HEK293 (cell line): ENCODE measurements at regions not wholly inside any gene's neighbourhood (a gene's known extent, or its start where the extent isn't known, plus 50 kb on each side); places are given as distances from the start of the nearest gene placed in this dataset.

Source experiments
- BCL11A ChIP-seq: fragments of 450-650 bp; formaldehyde crosslinking; IDR thresholded peaks from 2 replicates; pipeline ENCODE4 v1.5.1; 2016; ENCODE audit warnings: low read depth, missing biosample characterization, missing genetic modification characterization
- GLIS2 ChIP-seq: fragments of 450-650 bp; formaldehyde crosslinking; IDR thresholded peaks from 2 replicates; pipeline ENCODE4 v1.5.1; 2016; ENCODE audit warnings: missing biosample characterization, missing genetic modification characterization
- KLF9 ChIP-seq: fragments of 450-650 bp; formaldehyde crosslinking; IDR thresholded peaks from 2 replicates; pipeline ENCODE4 v1.5.1; 2016; ENCODE audit warnings: missing biosample characterization, missing genetic modification characterization, low read depth
- MEIS1 ChIP-seq: sonication (generic); formaldehyde crosslinking; IDR thresholded peaks from 2 replicates; pipeline ENCODE4 v1.8.1; 2022; ENCODE audit warnings: missing genetic modification reagents, mild to moderate bottlenecking, borderline replicate concordance
- TCF7L2 ChIP-seq: IDR thresholded peaks from 2 replicates; pipeline ENCODE4 v1.6.1; 2011; ENCODE audit warnings: low read depth, mild to moderate bottlenecking, inconsistent platforms, low read length, moderate library complexity, borderline replicate concordance
- ZFP3 ChIP-seq: fragments of 450-650 bp; formaldehyde crosslinking; IDR thresholded peaks from 2 replicates; pipeline ENCODE4 v1.5.1; 2016; ENCODE audit warnings: low read depth, missing biosample characterization, missing genetic modification characterization
- ZNF121 ChIP-seq: fragments of 450-650 bp; formaldehyde crosslinking; IDR thresholded peaks from 2 replicates; pipeline ENCODE4 v1.5.1; 2016; ENCODE audit warnings: missing biosample characterization, missing genetic modification characterization
- ZNF2 ChIP-seq: fragments of 450-650 bp; formaldehyde crosslinking; IDR thresholded peaks from 2 replicates; pipeline ENCODE4 v1.5.1; 2016; ENCODE audit warnings: missing biosample characterization, missing genetic modification characterization
- ZNF311 ChIP-seq: fragments of 450-650 bp; formaldehyde crosslinking; IDR thresholded peaks from 2 replicates; pipeline ENCODE4 v1.5.1; 2017; ENCODE audit warnings: missing biosample characterization, missing genetic modification characterization, borderline replicate concordance
- TF ChIP-seq, protein P1 (sequence below): fragments of 450-650 bp; formaldehyde crosslinking; IDR thresholded peaks from 2 replicates; pipeline ENCODE4 v1.5.1; 2016; ENCODE audit warnings: missing biosample characterization, missing genetic modification characterization

DNA sequence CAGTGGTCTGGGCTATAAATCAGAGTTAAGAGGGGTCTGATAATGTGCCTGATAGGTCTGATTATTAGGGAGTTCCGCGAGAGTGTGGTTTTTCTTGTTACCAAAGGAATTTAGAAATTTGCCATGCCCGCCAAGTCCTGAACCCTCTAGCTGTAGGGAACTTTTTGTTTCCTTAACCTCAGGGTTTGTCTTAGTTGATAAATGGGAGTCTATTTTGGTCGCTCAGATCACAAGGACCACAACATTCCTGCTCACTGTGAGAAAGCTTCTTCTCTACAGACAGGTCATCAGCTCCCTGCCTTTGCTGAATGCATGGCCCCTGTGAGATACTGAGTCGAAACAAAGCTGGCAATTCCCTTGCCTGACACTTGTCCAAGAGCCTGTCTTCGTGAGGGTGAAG lies 497.8 kb downstream of the HS3ST4 start:
- TF ChIP-seq MEIS1 (CRISPR knock-in tag) (no peak), ZNF2 (tag by site-specific recombination) (no peak), TCF7L2 (no peak), ZNF311 (tag by site-specific recombination) (no peak), BCL11A (tag by site-specific recombination) (no peak), KLF9 (tag by site-specific recombination) (no peak), ZNF121 (tag by site-specific recombination) (no peak), ZFP3 (tag by site-specific recombination) (no peak), GLIS2 (no peak)
- TF ChIP-seq, protein P1, sequence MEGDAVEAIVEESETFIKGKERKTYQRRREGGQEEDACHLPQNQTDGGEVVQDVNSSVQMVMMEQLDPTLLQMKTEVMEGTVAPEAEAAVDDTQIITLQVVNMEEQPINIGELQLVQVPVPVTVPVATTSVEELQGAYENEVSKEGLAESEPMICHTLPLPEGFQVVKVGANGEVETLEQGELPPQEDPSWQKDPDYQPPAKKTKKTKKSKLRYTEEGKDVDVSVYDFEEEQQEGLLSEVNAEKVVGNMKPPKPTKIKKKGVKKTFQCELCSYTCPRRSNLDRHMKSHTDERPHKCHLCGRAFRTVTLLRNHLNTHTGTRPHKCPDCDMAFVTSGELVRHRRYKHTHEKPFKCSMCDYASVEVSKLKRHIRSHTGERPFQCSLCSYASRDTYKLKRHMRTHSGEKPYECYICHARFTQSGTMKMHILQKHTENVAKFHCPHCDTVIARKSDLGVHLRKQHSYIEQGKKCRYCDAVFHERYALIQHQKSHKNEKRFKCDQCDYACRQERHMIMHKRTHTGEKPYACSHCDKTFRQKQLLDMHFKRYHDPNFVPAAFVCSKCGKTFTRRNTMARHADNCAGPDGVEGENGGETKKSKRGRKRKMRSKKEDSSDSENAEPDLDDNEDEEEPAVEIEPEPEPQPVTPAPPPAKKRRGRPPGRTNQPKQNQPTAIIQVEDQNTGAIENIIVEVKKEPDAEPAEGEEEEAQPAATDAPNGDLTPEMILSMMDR (tag by site-specific recombination) = no peak
